Osteocyte (in vitro differentiated cells): ENCODE measurements at regions not wholly inside any gene's neighbourhood (a gene's known extent, or its start where the extent isn't known, plus 50 kb on each side); places are given as distances from the start of the nearest gene placed in this dataset.

Experiments used
- DNase-seq: peaks from one replicate; pipeline ENCODE4 v3.0.0; 2021; ENCODE audit warnings: mixed read lengths; ENCODE audit not compliant: unreplicated experiment; ENCODE audit errors: extremely low spot score
- H3K27ac Mint-ChIP-seq: one replicate; pipeline ENCODE4 v1.8.0; 2021; ENCODE audit warnings: mild to moderate bottlenecking, mixed read lengths; ENCODE audit not compliant: unreplicated experiment
- H3K27me3 Mint-ChIP-seq: one replicate; pipeline ENCODE4 v1.8.0; 2021; ENCODE audit warnings: mixed read lengths; ENCODE audit not compliant: unreplicated experiment
- H3K36me3 Mint-ChIP-seq: one replicate; pipeline ENCODE4 v1.8.0; 2021; ENCODE audit warnings: mixed read lengths; ENCODE audit not compliant: unreplicated experiment
- H3K4me1 Mint-ChIP-seq: one replicate; pipeline ENCODE4 v1.8.0; 2021; ENCODE audit warnings: mixed read lengths; ENCODE audit not compliant: unreplicated experiment
- H3K4me3 Mint-ChIP-seq: one replicate; pipeline ENCODE4 v1.8.0; 2021; ENCODE audit warnings: mild to moderate bottlenecking, moderate library complexity, mixed read lengths; ENCODE audit not compliant: unreplicated experiment
- H3K9me3 Mint-ChIP-seq: one replicate; pipeline ENCODE4 v1.8.0; 2021; ENCODE audit warnings: mixed read lengths; ENCODE audit not compliant: unreplicated experiment
- TF ChIP-seq, protein P1 (sequence below): fragments of 200-600 bp; sonication (generic); IDR thresholded peaks from 2 replicates; pipeline ENCODE4 v1.5.0; 2021; ENCODE audit warnings: antibody characterized with exemption, mild to moderate bottlenecking, moderate library complexity

DNA sequence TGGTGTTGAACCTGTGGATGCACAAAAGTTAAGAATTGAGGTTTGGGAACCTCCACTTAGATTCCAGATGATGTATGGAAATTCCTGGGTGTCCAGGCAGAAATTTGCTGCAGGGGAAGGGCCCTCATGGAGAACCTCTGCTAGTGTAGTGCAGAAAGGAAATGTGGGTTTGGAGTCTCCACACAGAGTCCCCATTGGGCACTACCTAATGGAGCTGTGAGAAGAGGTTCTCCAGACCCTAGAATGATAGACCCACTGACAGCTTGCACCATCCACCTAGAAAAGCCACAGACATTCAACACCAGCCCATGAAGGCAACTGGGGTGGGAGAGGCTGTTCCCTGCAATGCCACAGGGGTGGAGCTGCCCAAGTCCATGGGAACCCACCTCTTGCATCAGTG, 1032.8 kb upstream of the EPHA6 start:
- no peak overlapping the region for H3K27ac Mint-ChIP-seq
- TF ChIP-seq, protein P1, sequence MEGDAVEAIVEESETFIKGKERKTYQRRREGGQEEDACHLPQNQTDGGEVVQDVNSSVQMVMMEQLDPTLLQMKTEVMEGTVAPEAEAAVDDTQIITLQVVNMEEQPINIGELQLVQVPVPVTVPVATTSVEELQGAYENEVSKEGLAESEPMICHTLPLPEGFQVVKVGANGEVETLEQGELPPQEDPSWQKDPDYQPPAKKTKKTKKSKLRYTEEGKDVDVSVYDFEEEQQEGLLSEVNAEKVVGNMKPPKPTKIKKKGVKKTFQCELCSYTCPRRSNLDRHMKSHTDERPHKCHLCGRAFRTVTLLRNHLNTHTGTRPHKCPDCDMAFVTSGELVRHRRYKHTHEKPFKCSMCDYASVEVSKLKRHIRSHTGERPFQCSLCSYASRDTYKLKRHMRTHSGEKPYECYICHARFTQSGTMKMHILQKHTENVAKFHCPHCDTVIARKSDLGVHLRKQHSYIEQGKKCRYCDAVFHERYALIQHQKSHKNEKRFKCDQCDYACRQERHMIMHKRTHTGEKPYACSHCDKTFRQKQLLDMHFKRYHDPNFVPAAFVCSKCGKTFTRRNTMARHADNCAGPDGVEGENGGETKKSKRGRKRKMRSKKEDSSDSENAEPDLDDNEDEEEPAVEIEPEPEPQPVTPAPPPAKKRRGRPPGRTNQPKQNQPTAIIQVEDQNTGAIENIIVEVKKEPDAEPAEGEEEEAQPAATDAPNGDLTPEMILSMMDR: no peak
- peaks cover 6% of the 10 kb centered on the region for H3K9me3 Mint-ChIP-seq
- no peak for DNase-seq
- no peaks in the 10 kb centered on the region for H3K4me1 Mint-ChIP-seq
- no peaks in the 10 kb centered on the region for H3K36me3 Mint-ChIP-seq
- H3K4me3 Mint-ChIP-seq: no peak overlapping the region
- H3K27me3 Mint-ChIP-seq: no peaks in the 10 kb centered on the region

DNA sequence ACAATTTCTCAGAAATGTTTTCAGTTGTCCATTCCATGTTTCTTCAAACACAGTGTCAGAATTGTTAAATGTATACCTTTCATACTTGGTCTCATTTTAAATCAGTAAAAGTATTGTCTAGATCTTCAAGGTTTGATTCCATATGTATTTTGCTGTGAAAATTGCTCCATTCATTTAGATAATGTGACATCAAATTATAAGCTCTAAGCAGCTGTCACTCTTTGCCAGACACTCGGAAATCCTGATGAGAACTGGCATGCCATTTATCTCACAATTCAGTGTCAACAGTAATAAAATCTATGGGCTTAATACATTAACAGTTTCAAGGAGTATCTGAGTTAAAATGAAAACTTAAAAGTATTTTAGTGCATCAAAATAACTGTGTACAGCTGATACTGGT, 1025.3 kb upstream of the EPHA6 start:
- no peaks in the 10 kb centered on the region for H3K27me3 Mint-ChIP-seq
- no peak overlapping the region for H3K4me3 Mint-ChIP-seq
- H3K4me1 Mint-ChIP-seq: no peaks in the 10 kb centered on the region
- H3K9me3 Mint-ChIP-seq: no peaks in the 10 kb centered on the region
- no peak overlapping the region for H3K27ac Mint-ChIP-seq
- TF ChIP-seq, protein P1: no peak
- no peak for DNase-seq
- H3K36me3 Mint-ChIP-seq: no peaks in the 10 kb centered on the region

DNA sequence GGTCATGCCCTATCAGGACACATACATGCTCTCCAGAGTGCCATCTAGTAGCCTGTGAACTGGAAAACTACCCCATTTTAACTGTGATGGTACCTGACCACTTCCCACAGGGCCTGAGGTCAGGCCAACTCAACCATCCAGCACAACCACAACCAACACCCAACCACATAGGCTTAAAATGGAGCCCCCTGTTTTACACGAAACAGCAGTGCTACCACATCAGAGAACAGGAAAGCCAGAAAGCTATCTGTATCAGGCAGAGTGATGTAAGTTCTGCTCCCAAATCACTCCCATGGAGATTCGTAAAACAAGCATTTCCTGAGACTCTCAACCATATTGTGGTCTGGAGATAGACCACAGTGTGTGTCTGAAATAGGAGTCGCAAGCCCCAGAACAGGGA, 1017.3 kb upstream of the EPHA6 start:
- Mint-ChIP-seq H3K27ac (no peak overlapping the region), H3K4me3 (no peak overlapping the region), H3K9me3 (peaks cover 4% of the 10 kb centered on the region), H3K4me1 (no peaks in the 10 kb centered on the region), H3K36me3 (no peaks in the 10 kb centered on the region), H3K27me3 (no peaks in the 10 kb centered on the region)
- TF ChIP-seq, protein P1: no peak
- DNase-seq: no peak

DNA sequence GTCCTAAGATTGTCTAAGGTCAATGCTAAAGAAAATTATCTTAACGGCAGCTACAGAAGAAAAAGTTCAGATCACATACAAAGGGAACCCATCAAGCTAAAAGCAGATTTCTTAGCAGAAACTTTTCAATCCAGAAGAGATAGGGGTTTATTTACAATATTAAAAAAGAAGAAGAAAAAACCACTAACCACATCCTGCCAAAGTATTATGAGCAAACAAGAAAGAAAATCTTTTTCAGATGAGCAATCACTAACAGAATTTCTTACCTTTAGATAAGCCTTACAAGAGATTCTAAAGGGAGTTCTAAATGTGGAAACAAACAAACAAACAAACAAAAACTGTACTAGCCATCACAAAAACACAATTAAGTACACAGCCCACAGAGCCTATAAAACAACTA, 1015.8 kb upstream of the EPHA6 start:
- no peak overlapping the region for H3K4me3 Mint-ChIP-seq
- H3K4me1 Mint-ChIP-seq: no peaks in the 10 kb centered on the region
- peaks cover 4% of the 10 kb centered on the region for H3K9me3 Mint-ChIP-seq
- no peaks in the 10 kb centered on the region for H3K36me3 Mint-ChIP-seq
- DNase-seq: no peak
- no peaks in the 10 kb centered on the region for H3K27me3 Mint-ChIP-seq
- no peak overlapping the region for H3K27ac Mint-ChIP-seq
- TF ChIP-seq, protein P1: no peak

DNA sequence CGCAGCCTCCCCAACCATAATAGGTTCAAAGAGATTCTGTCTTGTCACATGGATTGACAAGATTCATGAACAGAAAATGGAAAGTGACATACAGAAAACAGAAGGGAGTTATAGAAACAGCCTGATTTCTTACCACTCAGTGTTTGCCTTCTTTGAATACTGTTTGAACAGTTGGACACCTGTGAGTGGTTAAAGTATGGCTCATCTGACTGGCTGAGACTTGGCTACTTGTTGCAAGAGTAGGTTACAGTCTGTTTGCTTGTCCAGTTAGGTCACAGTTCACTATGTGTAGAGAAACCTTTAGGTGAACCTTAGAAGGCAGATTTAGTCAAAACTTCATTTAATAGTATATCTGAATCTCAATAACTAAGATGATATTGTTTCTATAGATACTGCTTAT, 1003.9 kb upstream of the EPHA6 start:
- Mint-ChIP-seq H3K27me3 (no peaks in the 10 kb centered on the region), H3K27ac (no peak overlapping the region), H3K9me3 (no peaks in the 10 kb centered on the region), H3K4me1 (no peaks in the 10 kb centered on the region), H3K36me3 (no peaks in the 10 kb centered on the region), H3K4me3 (no peak overlapping the region)
- TF ChIP-seq, protein P1: no peak
- DNase-seq: no peak
